RWPE2 (cell line): ENCODE measurements at regions not wholly inside any gene's neighbourhood (a gene's known extent, or its start where the extent isn't known, plus 50 kb on each side); places are given as distances from the start of the nearest gene placed in this dataset.

Experiments used
- ATAC-seq: fragments of 200-7000 bp; cut with Tn5 transposase; 3 replicates; pipeline ENCODE4 v1.9.1; 2021; ENCODE audit warnings: low read depth
- DNase-seq: peaks from one replicate; pipeline ENCODE4 v3.0.0-alpha.2; 2020; ENCODE audit warnings: low spot score
- H3K27ac ChIP-seq: fragments of 450-650 bp; 2 replicates; pipeline ENCODE4 v1.5.1; 2017; ENCODE audit warnings: mild to moderate bottlenecking; ENCODE audit not compliant: poor library complexity, severe bottlenecking
- H3K27me3 ChIP-seq: fragments of 250-450 bp; sonication (Bioruptor Pico); 2 replicates; pipeline ENCODE4 v1.5.1; 2021; ENCODE audit warnings: mild to moderate bottlenecking, moderate library complexity; ENCODE audit not compliant: insufficient read depth, poor library complexity, severe bottlenecking
- H3K36me3 ChIP-seq: fragments of 250-450 bp; sonication (Bioruptor Pico); 2 replicates; pipeline ENCODE4 v1.5.1; 2020; ENCODE audit warnings: low read depth, mild to moderate bottlenecking, moderate library complexity
- H3K4me1 ChIP-seq: fragments of 250-450 bp; sonication (Bioruptor Pico); 2 replicates; pipeline ENCODE4 v1.5.1; 2021; ENCODE audit warnings: mild to moderate bottlenecking, moderate library complexity; ENCODE audit not compliant: insufficient read depth, poor library complexity, severe bottlenecking
- H3K4me3 ChIP-seq: fragments of 250-450 bp; sonication (Bioruptor Pico); 2 replicates; pipeline ENCODE4 v1.5.1; 2021; ENCODE audit warnings: mild to moderate bottlenecking, moderate library complexity; ENCODE audit not compliant: severe bottlenecking
- H3K9me3 ChIP-seq: fragments of 250-450 bp; sonication (Bioruptor Pico); 2 replicates; pipeline ENCODE4 v1.5.1; 2021; ENCODE audit warnings: mild to moderate bottlenecking, moderate library complexity; ENCODE audit not compliant: severe bottlenecking
- TF ChIP-seq, protein P1 (sequence below): fragments of 450-650 bp; IDR thresholded peaks from one replicate; pipeline ENCODE4 v1.5.1; 2017; ENCODE audit warnings: mild to moderate bottlenecking, moderate library complexity; ENCODE audit not compliant: poor library complexity, severe bottlenecking

DNA sequence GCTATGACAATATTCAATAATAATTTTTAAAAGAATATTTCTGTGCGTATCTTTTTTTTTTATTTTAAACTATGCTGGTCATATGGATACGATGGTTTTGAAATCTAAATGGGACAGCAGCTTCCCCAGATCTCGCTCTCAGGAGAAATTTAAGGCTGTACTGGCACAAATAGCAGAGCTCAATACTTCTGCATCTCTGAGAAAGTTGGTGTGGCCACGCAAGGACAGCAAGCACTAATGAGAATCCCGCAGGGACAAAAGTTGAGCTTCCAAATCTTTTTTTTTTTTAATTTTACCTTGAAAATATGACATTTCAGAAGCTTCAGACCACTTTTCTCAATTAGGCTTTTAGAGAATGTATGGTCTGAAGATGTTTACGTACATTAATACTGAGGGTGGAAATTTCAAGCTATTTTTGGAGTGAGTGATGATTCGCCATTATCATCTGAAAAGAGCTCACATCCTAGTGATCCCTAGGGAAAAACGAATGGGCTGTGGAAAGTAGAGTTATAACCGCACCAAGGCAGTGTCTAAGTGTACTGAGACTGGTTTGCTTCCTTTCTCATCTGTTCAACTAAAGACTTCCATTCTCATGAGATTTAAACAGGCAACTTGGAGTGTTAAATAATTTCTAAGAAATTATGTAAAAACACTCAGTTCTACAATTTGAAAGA, 840.0 kb downstream of the C6orf118 start:
- ATAC-seq = no peak
- TF ChIP-seq, protein P1, sequence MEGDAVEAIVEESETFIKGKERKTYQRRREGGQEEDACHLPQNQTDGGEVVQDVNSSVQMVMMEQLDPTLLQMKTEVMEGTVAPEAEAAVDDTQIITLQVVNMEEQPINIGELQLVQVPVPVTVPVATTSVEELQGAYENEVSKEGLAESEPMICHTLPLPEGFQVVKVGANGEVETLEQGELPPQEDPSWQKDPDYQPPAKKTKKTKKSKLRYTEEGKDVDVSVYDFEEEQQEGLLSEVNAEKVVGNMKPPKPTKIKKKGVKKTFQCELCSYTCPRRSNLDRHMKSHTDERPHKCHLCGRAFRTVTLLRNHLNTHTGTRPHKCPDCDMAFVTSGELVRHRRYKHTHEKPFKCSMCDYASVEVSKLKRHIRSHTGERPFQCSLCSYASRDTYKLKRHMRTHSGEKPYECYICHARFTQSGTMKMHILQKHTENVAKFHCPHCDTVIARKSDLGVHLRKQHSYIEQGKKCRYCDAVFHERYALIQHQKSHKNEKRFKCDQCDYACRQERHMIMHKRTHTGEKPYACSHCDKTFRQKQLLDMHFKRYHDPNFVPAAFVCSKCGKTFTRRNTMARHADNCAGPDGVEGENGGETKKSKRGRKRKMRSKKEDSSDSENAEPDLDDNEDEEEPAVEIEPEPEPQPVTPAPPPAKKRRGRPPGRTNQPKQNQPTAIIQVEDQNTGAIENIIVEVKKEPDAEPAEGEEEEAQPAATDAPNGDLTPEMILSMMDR = no peak
- Histone ChIP-seq H3K4me1 (no peaks in the 10 kb centered on the region), H3K27ac (no peak overlapping the region), H3K9me3 (no peaks in the 10 kb centered on the region), H3K27me3 (no peaks in the 10 kb centered on the region), H3K4me3 (no peak overlapping the region), H3K36me3 (no peaks in the 10 kb centered on the region)
- DNase-seq = no peak

DNA sequence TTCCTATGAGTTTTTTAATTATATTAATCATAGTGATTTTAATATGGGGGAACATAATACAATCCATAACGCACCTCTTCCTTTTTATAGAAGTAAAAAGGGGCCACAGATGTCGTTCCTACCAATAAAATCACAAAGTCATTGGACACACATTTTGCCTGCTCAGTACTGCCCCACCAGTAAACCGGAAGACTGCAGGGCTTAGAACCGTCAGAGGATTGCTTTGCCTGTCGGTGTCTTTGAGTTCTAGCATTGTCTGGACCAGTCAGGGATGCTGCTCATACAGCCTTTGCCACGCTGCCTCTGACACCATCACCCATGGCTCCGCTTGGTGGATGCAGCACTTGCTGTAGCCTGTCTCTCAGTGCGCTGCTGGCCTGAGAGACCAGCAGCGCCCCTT, 853.6 kb downstream of the C6orf118 start:
- Histone ChIP-seq H3K27ac (no peak overlapping the region), H3K36me3 (no peaks in the 10 kb centered on the region), H3K9me3 (no peaks in the 10 kb centered on the region), H3K4me3 (no peak overlapping the region), H3K4me1 (no peaks in the 10 kb centered on the region), H3K27me3 (no peaks in the 10 kb centered on the region)
- no peak for ATAC-seq
- TF ChIP-seq, protein P1 = no peak
- DNase-seq = no peak

DNA sequence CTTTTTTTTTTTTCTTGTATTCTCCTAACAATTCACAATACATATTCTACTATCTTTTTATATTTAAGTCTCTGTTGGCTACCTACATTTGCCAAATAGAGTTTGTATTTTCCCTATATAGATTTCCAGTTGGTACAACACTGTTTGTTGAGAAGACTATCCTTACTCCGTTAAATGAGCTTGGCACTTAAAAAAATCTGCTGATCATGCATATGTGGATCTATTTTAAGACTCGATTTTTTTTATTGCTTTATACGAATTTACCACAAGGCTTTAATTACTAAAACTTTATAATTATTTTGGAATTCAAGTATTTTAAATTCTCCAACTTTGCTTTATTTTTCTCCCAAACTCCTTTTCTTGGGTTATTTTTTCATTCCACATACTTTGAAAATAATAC, 855.6 kb downstream of the C6orf118 start:
- ATAC-seq (no peak), DNase-seq (no peak)
- Histone ChIP-seq H3K27ac (no peak overlapping the region), H3K27me3 (no peaks in the 10 kb centered on the region), H3K4me1 (no peaks in the 10 kb centered on the region), H3K9me3 (no peaks in the 10 kb centered on the region), H3K4me3 (no peak overlapping the region), H3K36me3 (no peaks in the 10 kb centered on the region)
- TF ChIP-seq, protein P1 = no peak

DNA sequence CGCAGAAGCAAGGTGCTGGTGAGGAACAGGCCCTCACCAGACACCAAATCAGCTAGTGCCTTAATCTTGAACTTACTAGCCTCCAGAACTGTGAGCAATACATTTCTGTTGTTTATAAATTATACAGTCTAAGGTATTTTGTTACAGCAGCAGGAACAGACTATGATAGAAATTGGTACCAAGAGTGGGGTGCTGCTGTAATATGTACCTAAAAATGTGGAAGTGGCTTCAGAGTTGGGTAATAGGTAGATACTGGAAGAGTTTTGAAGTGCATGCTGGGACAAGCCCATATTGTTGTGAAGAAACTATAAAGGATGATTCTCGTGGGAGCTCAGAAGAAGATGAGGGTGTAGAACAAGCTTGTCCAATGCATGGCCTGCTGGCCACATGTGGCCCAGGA, 866.8 kb downstream of the C6orf118 start:
- Histone ChIP-seq H3K9me3 (no peaks in the 10 kb centered on the region), H3K36me3 (no peaks in the 10 kb centered on the region), H3K27me3 (no peaks in the 10 kb centered on the region), H3K4me3 (no peak overlapping the region), H3K27ac (no peak overlapping the region), H3K4me1 (no peaks in the 10 kb centered on the region)
- no peak for ATAC-seq
- DNase-seq = no peak
- TF ChIP-seq, protein P1 = no peak

DNA sequence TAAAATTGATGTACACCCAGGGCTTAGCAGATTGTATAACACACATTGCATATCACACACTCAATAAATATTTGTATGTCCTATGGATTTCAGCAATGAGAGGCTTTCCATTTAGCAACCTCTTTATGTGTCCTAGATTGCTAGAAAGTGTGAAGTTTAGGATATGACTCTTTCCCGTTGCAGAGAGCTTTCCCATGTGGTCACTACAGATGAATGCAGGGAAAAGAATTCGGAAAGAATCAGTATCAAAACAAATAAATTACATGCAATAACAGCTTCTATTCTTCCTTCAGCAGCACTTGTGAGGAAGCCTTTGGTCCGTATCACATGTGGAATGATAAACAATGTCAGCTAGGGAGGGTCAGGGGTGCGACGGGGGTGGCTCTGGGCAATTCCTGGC, 870.1 kb downstream of the C6orf118 start:
- TF ChIP-seq, protein P1 = no peak
- Histone ChIP-seq H3K4me1 (no peaks in the 10 kb centered on the region), H3K4me3 (no peak overlapping the region), H3K27ac (no peak overlapping the region), H3K27me3 (no peaks in the 10 kb centered on the region), H3K9me3 (no peaks in the 10 kb centered on the region), H3K36me3 (no peaks in the 10 kb centered on the region)
- no peak for ATAC-seq
- no peak for DNase-seq
